Endothelial cell of umbilical vein (primary cell): ENCODE measurements at regions not wholly inside any gene's neighbourhood (a gene's known extent, or its start where the extent isn't known, plus 50 kb on each side); places are given as distances from the start of the nearest gene placed in this dataset.

Source experiments
- EZH2 ChIP-seq: IDR thresholded peaks from 2 replicates; pipeline ENCODE4 v1.6.1; 2012; ENCODE audit warnings: borderline replicate concordance, low read depth, mild to moderate bottlenecking, moderate library complexity, low read length, inconsistent platforms; ENCODE audit not compliant: severe bottlenecking
- GATA2 ChIP-seq: IDR thresholded peaks from 2 replicates; pipeline ENCODE4 v1.7.0; 2011; ENCODE audit warnings: low read depth, mild to moderate bottlenecking, moderate library complexity, mixed read lengths, low read length; ENCODE audit not compliant: insufficient read length, insufficient read depth
- MYC ChIP-seq: IDR thresholded peaks from one replicate; pipeline ENCODE4 v1.6.1; 2011; ENCODE audit warnings: mild to moderate bottlenecking, low read depth, low read length
- POLR2A ChIP-seq: IDR thresholded peaks from 2 replicates; pipeline ENCODE4 v1.6.1; 2012; ENCODE audit warnings: low read depth, mild to moderate bottlenecking, control low read depth, low read length
- TF ChIP-seq, protein P1 (sequence below), 2 donors: IDR thresholded peaks; 1 replicate in 1 of 2; 2 replicates in 1 of 2; pipeline ENCODE4 v1.5.1; 2011; ENCODE audit warnings: low read length in 2 of 2, mild to moderate bottlenecking in 2 of 2, moderate library complexity in 2 of 2, control low read depth in 1 of 2, inconsistent platforms in 1 of 2, low read depth in 1 of 2; ENCODE audit not compliant: insufficient read depth in 1 of 2; ENCODE audit errors: extremely low read depth in 1 of 2

DNA sequence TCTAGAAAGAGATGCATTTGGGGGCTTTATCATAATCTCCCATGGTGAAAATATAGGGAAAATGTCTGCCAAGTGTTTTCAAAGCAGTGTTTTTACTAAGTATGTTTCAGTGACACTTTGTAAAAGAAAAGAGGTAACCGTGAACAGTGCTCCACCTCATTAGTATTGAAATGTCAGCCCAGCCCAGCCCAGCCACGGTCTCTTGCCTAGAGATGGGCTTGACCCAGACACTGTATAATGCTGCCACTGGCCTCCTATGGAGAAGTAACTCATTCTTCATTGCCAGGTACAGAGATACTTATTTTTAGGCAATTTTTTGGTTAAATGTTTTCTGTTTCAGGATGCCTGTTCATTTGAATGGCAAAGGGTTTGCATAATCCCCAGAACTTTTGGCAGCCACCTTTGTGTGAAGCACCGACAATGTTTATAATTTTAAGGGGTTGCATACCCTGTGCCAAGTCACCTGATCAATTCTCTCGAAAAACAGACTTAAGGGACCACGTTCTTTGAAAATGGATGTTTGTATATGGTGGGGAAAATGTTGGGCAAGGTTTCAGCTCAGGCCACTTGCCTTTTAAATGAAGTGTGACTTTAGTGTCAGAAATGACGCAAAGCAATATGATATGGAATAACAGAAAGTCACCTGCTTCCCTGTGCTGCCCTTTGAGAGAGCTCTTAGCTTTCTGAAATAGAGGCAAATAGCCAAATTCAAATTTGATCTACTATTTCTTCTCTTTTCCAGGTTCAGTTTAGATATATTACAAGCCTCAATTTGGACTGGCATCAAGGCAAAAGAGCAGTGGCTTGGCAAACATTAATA, 314.5 kb upstream of the RGPD4 start:
- TF ChIP-seq EZH2 (no peak), MYC (no peak), GATA2 (no peak), POLR2A (no peak)
- TF ChIP-seq, protein P1, sequence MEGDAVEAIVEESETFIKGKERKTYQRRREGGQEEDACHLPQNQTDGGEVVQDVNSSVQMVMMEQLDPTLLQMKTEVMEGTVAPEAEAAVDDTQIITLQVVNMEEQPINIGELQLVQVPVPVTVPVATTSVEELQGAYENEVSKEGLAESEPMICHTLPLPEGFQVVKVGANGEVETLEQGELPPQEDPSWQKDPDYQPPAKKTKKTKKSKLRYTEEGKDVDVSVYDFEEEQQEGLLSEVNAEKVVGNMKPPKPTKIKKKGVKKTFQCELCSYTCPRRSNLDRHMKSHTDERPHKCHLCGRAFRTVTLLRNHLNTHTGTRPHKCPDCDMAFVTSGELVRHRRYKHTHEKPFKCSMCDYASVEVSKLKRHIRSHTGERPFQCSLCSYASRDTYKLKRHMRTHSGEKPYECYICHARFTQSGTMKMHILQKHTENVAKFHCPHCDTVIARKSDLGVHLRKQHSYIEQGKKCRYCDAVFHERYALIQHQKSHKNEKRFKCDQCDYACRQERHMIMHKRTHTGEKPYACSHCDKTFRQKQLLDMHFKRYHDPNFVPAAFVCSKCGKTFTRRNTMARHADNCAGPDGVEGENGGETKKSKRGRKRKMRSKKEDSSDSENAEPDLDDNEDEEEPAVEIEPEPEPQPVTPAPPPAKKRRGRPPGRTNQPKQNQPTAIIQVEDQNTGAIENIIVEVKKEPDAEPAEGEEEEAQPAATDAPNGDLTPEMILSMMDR (IDR thresholded peaks at IDR 0.05; ENCODE audit: extremely low read depth in 1 of 2, insufficient read depth in 1 of 2, low read depth in 1 of 2, low read length in 2 of 2) = no peak
